SU-DHL-6 (cell line): ENCODE measurements at regions not wholly inside any gene's neighbourhood (a gene's known extent, or its start where the extent isn't known, plus 50 kb on each side); places are given as distances from the start of the nearest gene placed in this dataset.

Source experiments
- CTCF ChIP-seq: fragments of 200-600 bp; sonication (generic); IDR thresholded peaks from one replicate; pipeline ENCODE4 v1.5.1; 2017; ENCODE audit warnings: antibody characterized with exemption, mild to moderate bottlenecking, low read length, moderate library complexity; ENCODE audit not compliant: insufficient read depth, poor library complexity, severe bottlenecking
- EZH2phosphoT487 ChIP-seq: fragments of 200-600 bp; sonication (generic), shearing (Covaris generic); conservative IDR thresholded peaks from 2 replicates; pipeline ENCODE4 v1.6.1; 2018; ENCODE audit warnings: mild to moderate bottlenecking, antibody characterized with exemption, low read length, moderate library complexity, mixed read lengths

- TF ChIP-seq CTCF: no peak
- TF ChIP-seq EZH2phosphoT487: no peak
Measured at GRCh38 chr20:11166712-11167111, 492.9 kb upstream of the JAG1 start.
